ENCODE measurements at regions not wholly inside any gene's neighbourhood (a gene's known extent, or its start where the extent isn't known, plus 50 kb on each side); places are given as distances from the start of the nearest gene placed in this dataset.

GRCh38 chr1:191697556-191697955 is 460.7 kb upstream of the RGS18 start:
- Mint-ChIP-seq H3K27me3 (no peaks in the 10 kb centered on the region), H3K4me1 (no peaks in the 10 kb centered on the region), H3K27ac (no peak overlapping the region), H3K9me3 (peaks cover 8% of the 10 kb centered on the region), H3K4me3 (no peak overlapping the region), H3K36me3 (ENCODE audit: low read depth) (no peaks in the 10 kb centered on the region)
- ChIA-PET CTCF (no interaction called here), POLR2A (no interaction called here)
- no peak for DNase-seq
- no peak for TF ChIP-seq CTCF (IDR thresholded peaks at IDR 0.05)
- ATAC-seq (ENCODE audit: low read depth), result no peak
- intact Hi-C loops (cut with micrococcal nuclease), result no loop called here

DNA sequence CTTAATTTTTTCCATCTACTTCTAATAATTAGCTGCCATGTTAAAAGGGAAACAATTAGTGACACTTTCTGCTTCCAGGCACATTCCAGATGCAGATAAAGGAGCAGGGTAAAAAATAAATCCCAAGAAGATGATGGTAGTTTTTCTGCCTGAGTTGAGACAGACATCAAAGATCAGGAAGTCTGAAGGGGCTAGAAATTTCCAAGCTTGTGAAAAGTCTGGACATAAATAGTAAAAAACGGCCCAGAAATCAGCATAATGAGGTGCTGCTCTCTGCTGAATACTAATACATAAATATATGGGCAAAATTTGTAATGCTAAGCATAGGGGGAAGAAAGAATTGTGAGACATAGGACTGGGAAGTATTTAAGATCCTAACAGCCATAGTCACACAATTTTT is 460.0 kb upstream of the RGS18 start:
- no peaks in the 10 kb centered on the region for H3K4me1 Mint-ChIP-seq
- ATAC-seq (ENCODE audit: low read depth), result no peak
- POLR2A ChIA-PET, result no interaction called here
- CTCF ChIA-PET, result no interaction called here
- DNase-seq, result no peak
- H3K36me3 Mint-ChIP-seq (ENCODE audit: low read depth), result no peaks in the 10 kb centered on the region
- intact Hi-C loops (cut with micrococcal nuclease), result no loop called here
- no peak for TF ChIP-seq CTCF (IDR thresholded peaks at IDR 0.05)
- no peak overlapping the region for H3K27ac Mint-ChIP-seq
- H3K9me3 Mint-ChIP-seq, result peaks cover 6% of the 10 kb centered on the region
- H3K27me3 Mint-ChIP-seq, result no peaks in the 10 kb centered on the region
- H3K4me3 Mint-ChIP-seq, result no peak overlapping the region

- no peaks in the 10 kb centered on the region for H3K4me1 Mint-ChIP-seq
- H3K27me3 Mint-ChIP-seq, result no peaks in the 10 kb centered on the region
- H3K27ac Mint-ChIP-seq, result no peak overlapping the region
- no peaks in the 10 kb centered on the region for H3K36me3 Mint-ChIP-seq (ENCODE audit: low read depth)
- ATAC-seq (ENCODE audit: low read depth), result no peak
- POLR2A ChIA-PET, result no interaction called here
- peaks cover 3% of the 10 kb centered on the region for H3K9me3 Mint-ChIP-seq
- no peak for DNase-seq
- H3K4me3 Mint-ChIP-seq, result no peak overlapping the region
- TF ChIP-seq CTCF (IDR thresholded peaks at IDR 0.05), result no peak
- intact Hi-C loops (cut with micrococcal nuclease), result no loop called here
- CTCF ChIA-PET, result no interaction called here
Observed at GRCh38 chr1:191699343-191699742, 458.9 kb upstream of the RGS18 start.

GRCh38 chr1:191700922-191701321 is 457.3 kb upstream of the RGS18 start:
- Mint-ChIP-seq H3K9me3 (peaks cover 3% of the 10 kb centered on the region), H3K36me3 (ENCODE audit: low read depth) (no peaks in the 10 kb centered on the region), H3K27me3 (no peaks in the 10 kb centered on the region), H3K27ac (no peak overlapping the region), H3K4me3 (no peak overlapping the region), H3K4me1 (no peaks in the 10 kb centered on the region)
- TF ChIP-seq CTCF (IDR thresholded peaks at IDR 0.05), result no peak
- ChIA-PET CTCF (no interaction called here), POLR2A (no interaction called here)
- ATAC-seq (ENCODE audit: low read depth) (no peak), DNase-seq (no peak)
- intact Hi-C loops (cut with micrococcal nuclease), result no loop called here

DNA sequence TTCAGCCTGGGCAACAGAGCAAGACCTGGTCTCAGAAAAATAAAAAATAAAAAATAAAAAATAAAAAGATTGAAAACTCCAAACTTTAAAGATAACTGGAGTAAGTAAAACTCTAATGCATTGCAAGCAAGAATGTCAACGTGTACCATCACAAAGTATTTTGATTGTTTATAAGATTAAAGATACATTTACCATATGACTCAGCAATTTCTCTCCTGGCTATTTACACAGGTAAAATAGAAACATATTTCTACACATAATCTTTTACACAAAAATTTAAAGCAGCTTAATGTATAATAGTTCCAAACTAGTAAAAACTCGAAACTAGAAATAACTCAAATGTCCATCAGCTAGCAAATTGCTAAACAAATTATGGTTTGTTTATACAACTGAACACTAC is 456.1 kb upstream of the RGS18 start:
- intact Hi-C loops (cut with micrococcal nuclease), result no loop called here
- H3K9me3 Mint-ChIP-seq, result peaks cover 3% of the 10 kb centered on the region
- H3K4me3 Mint-ChIP-seq, result no peak overlapping the region
- no peak for TF ChIP-seq CTCF (IDR thresholded peaks at IDR 0.05)
- DNase-seq, result no peak
- POLR2A ChIA-PET, result no interaction called here
- no peak for ATAC-seq (ENCODE audit: low read depth)
- H3K4me1 Mint-ChIP-seq, result no peaks in the 10 kb centered on the region
- CTCF ChIA-PET, result no interaction called here
- no peaks in the 10 kb centered on the region for H3K36me3 Mint-ChIP-seq (ENCODE audit: low read depth)
- H3K27me3 Mint-ChIP-seq, result no peaks in the 10 kb centered on the region
- no peak overlapping the region for H3K27ac Mint-ChIP-seq
